ENCODE measurements at regions not wholly inside any gene's neighbourhood (a gene's known extent, or its start where the extent isn't known, plus 50 kb on each side); places are given as distances from the start of the nearest gene placed in this dataset.

- H3K36me3 ChIP-seq (ENCODE audit: control insufficient read depth in 2 of 2, extremely low read depth in 1 of 2, insufficient read depth in 2 of 2, low read length in 2 of 2): no peaks in the 10 kb centered on the region
- POLR2A ChIA-PET: no interaction called here
- no peak overlapping the region for H3K27ac ChIP-seq (ENCODE audit: insufficient read depth, low read depth, low read length)
- H2AFZ ChIP-seq (ENCODE audit: low read depth, low read length): no peak overlapping the region
- BruUV-seq (replicated peaks): no TSS peak
- intact Hi-C loops (cut with micrococcal nuclease): no loop called here
- H4K20me1 ChIP-seq (replicated peaks; ENCODE audit: control insufficient read depth, extremely low read depth, insufficient read depth, low read length): no peaks in the 10 kb centered on the region
- H3K4me3 ChIP-seq (replicated peaks in 1 of 3; ENCODE audit: insufficient read depth in 1 of 3, low read depth in 1 of 3, low read length in 3 of 3): no peak overlapping the region
- no peaks in the 10 kb centered on the region for H3K9me1 ChIP-seq (replicated peaks; ENCODE audit: control insufficient read depth, extremely low read depth, insufficient read depth, low read length)
- H3K9ac ChIP-seq (replicated peaks; ENCODE audit: extremely low read depth, insufficient read depth, low read length): no peak overlapping the region
- H3K27me3 ChIP-seq (ENCODE audit: control insufficient read depth in 2 of 2, insufficient read depth in 2 of 2, low read length in 2 of 2): no peaks in the 10 kb centered on the region
- H3K79me2 ChIP-seq (ENCODE audit: control insufficient read depth, insufficient read depth, low read length): no peaks in the 10 kb centered on the region
- DNase-seq (ENCODE audit: low read depth, low spot score) (no peak), FAIRE-seq (no peak)
- no peaks in the 10 kb centered on the region for H3K4me1 ChIP-seq (ENCODE audit: control insufficient read depth, extremely low read depth, insufficient read depth, low read length)
- CTCF ChIA-PET: no interaction called here
- no peak overlapping the region for H3K4me2 ChIP-seq (ENCODE audit: insufficient read depth, low read length)
- TF ChIP-seq MAX (IDR thresholded peaks at IDR 0.05; ENCODE audit: insufficient read depth, insufficient read length): no peak
- dilution Hi-C loops (cut with MboI; ENCODE audit: extremely low pct_ligation_motif_present, low sequenced_read_pairs): no loop called here
- no peaks in the 10 kb centered on the region for H3K9me3 ChIP-seq (replicated peaks; ENCODE audit: control insufficient read depth, insufficient read depth, low read length)
Observed at GRCh38 chr18:45155526-45155925, 459.8 kb upstream of the SLC14A2 start.

- Histone ChIP-seq H3K9me1 (replicated peaks; ENCODE audit: control insufficient read depth, extremely low read depth, insufficient read depth, low read length) (no peaks in the 10 kb centered on the region), H3K4me2 (ENCODE audit: insufficient read depth, low read length) (no peak overlapping the region), H3K27me3 (ENCODE audit: control insufficient read depth in 2 of 2, insufficient read depth in 2 of 2, low read length in 2 of 2) (no peaks in the 10 kb centered on the region), H3K36me3 (ENCODE audit: control insufficient read depth in 2 of 2, extremely low read depth in 1 of 2, insufficient read depth in 2 of 2, low read length in 2 of 2) (no peaks in the 10 kb centered on the region), H3K9me3 (replicated peaks; ENCODE audit: control insufficient read depth, insufficient read depth, low read length) (no peaks in the 10 kb centered on the region), H3K9ac (replicated peaks; ENCODE audit: extremely low read depth, insufficient read depth, low read length) (no peak overlapping the region), H4K20me1 (replicated peaks; ENCODE audit: control insufficient read depth, extremely low read depth, insufficient read depth, low read length) (no peaks in the 10 kb centered on the region), H3K27ac (ENCODE audit: insufficient read depth, low read depth, low read length) (no peak overlapping the region), H3K4me3 (replicated peaks in 1 of 3; ENCODE audit: insufficient read depth in 1 of 3, low read depth in 1 of 3, low read length in 3 of 3) (no peak overlapping the region), H2AFZ (ENCODE audit: low read depth, low read length) (no peak overlapping the region), H3K4me1 (ENCODE audit: control insufficient read depth, extremely low read depth, insufficient read depth, low read length) (no peaks in the 10 kb centered on the region), H3K79me2 (ENCODE audit: control insufficient read depth, insufficient read depth, low read length) (no peaks in the 10 kb centered on the region)
- DNase-seq (ENCODE audit: low read depth, low spot score): no peak
- dilution Hi-C loops (cut with MboI; ENCODE audit: extremely low pct_ligation_motif_present, low sequenced_read_pairs) (no loop called here), intact Hi-C loops (cut with micrococcal nuclease) (no loop called here)
- ChIA-PET POLR2A (no interaction called here), CTCF (no interaction called here)
- FAIRE-seq: no peak
- no TSS peak for BruUV-seq (replicated peaks)
- TF ChIP-seq JUN (IDR thresholded peaks at IDR 0.05; ENCODE audit: borderline replicate concordance, insufficient read depth, insufficient read length, low read depth) (no peak), CTCF (IDR thresholded peaks at IDR 0.05; ENCODE audit: extremely low read depth in 1 of 2, insufficient read depth in 1 of 2, low read depth in 1 of 2, low read length in 2 of 2) (no peak), FOS (IDR thresholded peaks at IDR 0.05; ENCODE audit: borderline replicate concordance, insufficient read depth, low read length) (no peak), POLR2A (IDR thresholded peaks at IDR 0.05; ENCODE audit: low read depth, low read length) (no peak), EZH2 (IDR thresholded peaks at IDR 0.05; ENCODE audit: borderline replicate concordance, low read depth, low read length, severe bottlenecking) (no peak), POLR2AphosphoS5 (IDR thresholded peaks at IDR 0.05; ENCODE audit: insufficient read depth, low read depth, low read length) (no peak), MYC (IDR thresholded peaks at IDR 0.05; ENCODE audit: low read depth, low read length) (no peak), GATA2 (IDR thresholded peaks at IDR 0.05; ENCODE audit: insufficient read depth, insufficient read length, low read depth, low read length) (no peak), MAX (IDR thresholded peaks at IDR 0.05; ENCODE audit: insufficient read depth, insufficient read length) (no peak)
Observed at GRCh38 chr18:45156946-45157345, 458.3 kb upstream of the SLC14A2 start.

All from endothelial cell of umbilical vein (primary cell).